CD14-positive monocyte (primary cell): ENCODE measurements at regions not wholly inside any gene's neighbourhood (a gene's known extent, or its start where the extent isn't known, plus 50 kb on each side); places are given as distances from the start of the nearest gene placed in this dataset.

Experiments used
- DNase-seq, 3 donors: peaks; one replicate each; pipeline ENCODE4 v3.0.0-alpha.2; 2011 to 2022
- H2AFZ ChIP-seq: 2 replicates; pipeline ENCODE4 v1.6.0; 2012; ENCODE audit warnings: mild to moderate bottlenecking, low read depth, low read length, inconsistent platforms; ENCODE audit not compliant: insufficient read depth, poor library complexity, severe bottlenecking
- H3K27ac ChIP-seq, 2 donors: 1 replicate in 1 of 2; 2 replicates in 1 of 2; pipeline ENCODE4 v1.5.1; 2012 to 2013; ENCODE audit warnings: low read length in 2 of 2, control low read depth in 1 of 2, inconsistent platforms in 1 of 2, low read depth in 1 of 2, mild to moderate bottlenecking in 1 of 2
- H3K27me3 ChIP-seq, 2 donors: one replicate each; pipeline versions ENCODE4 v1.6.0 to v1.6.1; 2011 to 2013; ENCODE audit warnings: low read length in 2 of 2; ENCODE audit not compliant: control insufficient read depth in 2 of 2, insufficient read depth in 2 of 2
- H3K36me3 ChIP-seq, 2 donors: replicated peaks in 1 of 2; 1 replicate in 1 of 2; 2 replicates in 1 of 2; pipeline versions ENCODE4 v1.5.1 to v1.6.1; 2012 to 2013; ENCODE audit warnings: low read length in 2 of 2, control low read depth in 1 of 2, inconsistent platforms in 1 of 2, mild to moderate bottlenecking in 1 of 2; ENCODE audit not compliant: insufficient read depth in 2 of 2, control insufficient read depth in 1 of 2
- H3K4me1 ChIP-seq, 2 donors: 1 replicate in 1 of 2; 2 replicates in 1 of 2; pipeline versions ENCODE4 v1.5.1 to v1.6.1; 2012 to 2013; ENCODE audit warnings: low read length in 2 of 2, control low read depth in 1 of 2, inconsistent platforms in 1 of 2, mild to moderate bottlenecking in 1 of 2, moderate library complexity in 1 of 2; ENCODE audit not compliant: insufficient read depth in 2 of 2, control insufficient read depth in 1 of 2
- H3K4me2 ChIP-seq: replicated peaks from 2 replicates; pipeline ENCODE3; 2012; ENCODE audit warnings: low read length, moderate library complexity, mild to moderate bottlenecking; ENCODE audit not compliant: poor library complexity, severe bottlenecking; ENCODE audit errors: extremely low read depth
- H3K4me3 ChIP-seq, 3 experiments: fragments of 200-600 bp in 1 of 3; sonication (generic) in 1 of 3; replicated peaks in 1 of 3; 1 replicate in 2 of 3; 2 replicates in 1 of 3; pipeline ENCODE4 v1.5.1; 2011 to 2013; ENCODE audit warnings: low read length in 3 of 3, mild to moderate bottlenecking in 3 of 3, control low read depth in 2 of 3, low read depth in 2 of 3, inconsistent platforms in 1 of 3, moderate library complexity in 1 of 3
- H3K79me2 ChIP-seq: 2 replicates; pipeline ENCODE4 v1.6.0; 2012; ENCODE audit warnings: mild to moderate bottlenecking, control low read depth, inconsistent platforms, low read length, moderate library complexity; ENCODE audit not compliant: insufficient read depth
- H3K9ac ChIP-seq: 2 replicates; pipeline ENCODE4 v1.6.0; 2017; ENCODE audit warnings: low read length, mild to moderate bottlenecking; ENCODE audit not compliant: insufficient read depth, poor library complexity, severe bottlenecking
- H3K9me3 ChIP-seq, 2 donors: replicated peaks in 1 of 2; 1 replicate in 1 of 2; 2 replicates in 1 of 2; pipeline versions ENCODE4 v1.5.1 to v1.6.1; 2012 to 2013; ENCODE audit warnings: low read length in 2 of 2, control low read depth in 1 of 2; ENCODE audit not compliant: control insufficient read depth in 1 of 2, insufficient read depth in 1 of 2
- H4K20me1 ChIP-seq: 2 replicates; pipeline ENCODE4 v1.6.0; 2012; ENCODE audit warnings: mild to moderate bottlenecking, low read length, control low read depth, moderate library complexity; ENCODE audit not compliant: insufficient read depth
- H3K27ac Mint-ChIP-seq, 7 donors: one replicate each; pipeline ENCODE4 v1.8.0; 2020; ENCODE audit warnings: mild to moderate bottlenecking in 7 of 7, mixed read lengths in 7 of 7, moderate library complexity in 6 of 7, inconsistent platforms in 2 of 7
- H3K27me3 Mint-ChIP-seq, 3 donors: one replicate each; pipeline ENCODE4 v1.8.0; 2021 to 2022; ENCODE audit warnings: low read depth in 3 of 3, mild to moderate bottlenecking in 3 of 3, mixed read lengths in 3 of 3, moderate library complexity in 3 of 3, inconsistent platforms in 1 of 3
- H3K36me3 Mint-ChIP-seq, 2 donors: one replicate each; pipeline ENCODE4 v1.8.0; 2020; ENCODE audit warnings: mixed read lengths in 2 of 2, inconsistent platforms in 1 of 2, mild to moderate bottlenecking in 1 of 2
- H3K4me1 Mint-ChIP-seq: one replicate; pipeline ENCODE4 v1.8.0; 2020; ENCODE audit warnings: mild to moderate bottlenecking, mixed read lengths
- H3K4me3 Mint-ChIP-seq, 2 donors: one replicate each; pipeline ENCODE4 v1.8.0; 2020; ENCODE audit warnings: mild to moderate bottlenecking in 2 of 2, mixed read lengths in 2 of 2, moderate library complexity in 1 of 2
- H3K9me3 Mint-ChIP-seq, 7 donors: one replicate each; pipeline ENCODE4 v1.8.0; 2020 to 2022; ENCODE audit warnings: mixed read lengths in 7 of 7, mild to moderate bottlenecking in 6 of 7, moderate library complexity in 6 of 7, inconsistent platforms in 2 of 7
- WGBS: methylation state at CpG from one replicate; pipeline ENCODE4 v1.1.5; 2013; ENCODE audit warnings: missing lambda C conversion rate; ENCODE audit not compliant: insufficient coverage; 5-methylcytosine and 5-hydroxymethylcytosine counted together
- intact Hi-C, 2 donors: fragments of 100-400 bp; cut with micrococcal nuclease; formaldehyde crosslinking; loops; one replicate each; pipeline versions ENCODE4 v1.15.0 to v1.15.1; 2023
- TF ChIP-seq, protein P1 (sequence below): fragments of 200-600 bp; IDR thresholded peaks from one replicate; pipeline ENCODE4 v1.8.0; 2022; ENCODE audit warnings: antibody characterized with exemption, mild to moderate bottlenecking

GRCh38 chr2:57693177-57693576, 353.4 kb upstream of the VRK2 start:
- H3K79me2 ChIP-seq, result no peaks in the 10 kb centered on the region
- TF ChIP-seq, protein P1, sequence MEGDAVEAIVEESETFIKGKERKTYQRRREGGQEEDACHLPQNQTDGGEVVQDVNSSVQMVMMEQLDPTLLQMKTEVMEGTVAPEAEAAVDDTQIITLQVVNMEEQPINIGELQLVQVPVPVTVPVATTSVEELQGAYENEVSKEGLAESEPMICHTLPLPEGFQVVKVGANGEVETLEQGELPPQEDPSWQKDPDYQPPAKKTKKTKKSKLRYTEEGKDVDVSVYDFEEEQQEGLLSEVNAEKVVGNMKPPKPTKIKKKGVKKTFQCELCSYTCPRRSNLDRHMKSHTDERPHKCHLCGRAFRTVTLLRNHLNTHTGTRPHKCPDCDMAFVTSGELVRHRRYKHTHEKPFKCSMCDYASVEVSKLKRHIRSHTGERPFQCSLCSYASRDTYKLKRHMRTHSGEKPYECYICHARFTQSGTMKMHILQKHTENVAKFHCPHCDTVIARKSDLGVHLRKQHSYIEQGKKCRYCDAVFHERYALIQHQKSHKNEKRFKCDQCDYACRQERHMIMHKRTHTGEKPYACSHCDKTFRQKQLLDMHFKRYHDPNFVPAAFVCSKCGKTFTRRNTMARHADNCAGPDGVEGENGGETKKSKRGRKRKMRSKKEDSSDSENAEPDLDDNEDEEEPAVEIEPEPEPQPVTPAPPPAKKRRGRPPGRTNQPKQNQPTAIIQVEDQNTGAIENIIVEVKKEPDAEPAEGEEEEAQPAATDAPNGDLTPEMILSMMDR, result no peak
- H3K27me3 Mint-ChIP-seq, result no peaks in the 10 kb centered on the region
- no peak overlapping the region for H3K4me2 ChIP-seq
- intact Hi-C loops, result no loop called here
- peaks cover 1 to 14% (median 6%) of the 10 kb centered on the region in 7 donors for H3K9me3 Mint-ChIP-seq
- no peaks in the 10 kb centered on the region for H3K36me3 ChIP-seq
- no peak for DNase-seq
- H3K4me3 Mint-ChIP-seq, result no peak overlapping the region
- no peaks in the 10 kb centered on the region for H4K20me1 ChIP-seq
- no peak overlapping the region for H3K9ac ChIP-seq
- no peak overlapping the region for H3K27ac ChIP-seq
- H3K4me1 ChIP-seq, result no peaks in the 10 kb centered on the region
- no peak overlapping the region for H2AFZ ChIP-seq
- no peaks in the 10 kb centered on the region for H3K36me3 Mint-ChIP-seq
- no peaks in the 10 kb centered on the region for H3K9me3 ChIP-seq
- no peaks in the 10 kb centered on the region for H3K27me3 ChIP-seq
- H3K27ac Mint-ChIP-seq, result no peak overlapping the region
- no peak overlapping the region for H3K4me3 ChIP-seq
- no peaks in the 10 kb centered on the region for H3K4me1 Mint-ChIP-seq

- Histone ChIP-seq H3K36me3 (no peaks in the 10 kb centered on the region), H3K4me1 (no peaks in the 10 kb centered on the region), H3K4me3 (no peak overlapping the region), H3K9me3 (no peaks in the 10 kb centered on the region), H3K4me2 (no peak overlapping the region), H2AFZ (no peak overlapping the region), H3K27ac (no peak overlapping the region), H3K79me2 (no peaks in the 10 kb centered on the region), H4K20me1 (no peaks in the 10 kb centered on the region), H3K27me3 (no peaks in the 10 kb centered on the region), H3K9ac (no peak overlapping the region)
- Mint-ChIP-seq H3K9me3 (peaks cover 1 to 12% (median 5%) of the 10 kb centered on the region in 7 donors), H3K36me3 (no peaks in the 10 kb centered on the region), H3K4me3 (no peak overlapping the region), H3K27ac (no peak overlapping the region), H3K4me1 (no peaks in the 10 kb centered on the region), H3K27me3 (no peaks in the 10 kb centered on the region)
- no peak for DNase-seq
- TF ChIP-seq, protein P1, result no peak
- no CpG with 5 or more reads among the region's 2 CpGs for WGBS
- intact Hi-C loops, result no loop called here
Measured at GRCh38 chr2:57693965-57694364, 352.6 kb upstream of the VRK2 start.
